Gastroesophageal sphincter (tissue), 4 donors: ENCODE measurements at regions not wholly inside any gene's neighbourhood (a gene's known extent, or its start where the extent isn't known, plus 50 kb on each side); places are given as distances from the start of the nearest gene placed in this dataset.

Experiments
- ATAC-seq: fragments of 150-250 bp; one replicate; pipeline ENCODE4 v1.9.1; 2016; ENCODE audit warnings: mild to moderate bottlenecking, moderate library complexity
- H3K27ac ChIP-seq, 4 donors: fragments of 200-600 bp; sonication (generic) in 3 of 4; 1 replicate in 3 of 4; 2 replicates in 1 of 4; pipeline ENCODE4 v1.5.1; 2016 to 2019
- H3K27me3 ChIP-seq: fragments of 200-600 bp; sonication (generic); one replicate; pipeline ENCODE4 v1.5.1; 2019
- H3K36me3 ChIP-seq, 2 donors: fragments of 200-600 bp; sonication (generic); one replicate each; pipeline ENCODE4 v1.5.1; 2019; ENCODE audit warnings: control low read depth in 1 of 2
- H3K4me1 ChIP-seq, 3 donors: fragments of 200-600 bp; sonication (generic); 1 replicate in 2 of 3; 2 replicates in 1 of 3; pipeline ENCODE4 v1.5.1; 2016 to 2019; ENCODE audit warnings: control low read depth in 2 of 3
- H3K4me3 ChIP-seq, 2 donors: fragments of 200-600 bp; sonication (generic); one replicate each; pipeline ENCODE4 v1.5.1; 2019; ENCODE audit warnings: mild to moderate bottlenecking in 1 of 2, moderate library complexity in 1 of 2
- H3K9me3 ChIP-seq, 3 donors: fragments of 200-600 bp; sonication (generic); one replicate each; pipeline ENCODE4 v1.5.1; 2017 to 2019; ENCODE audit warnings: control low read depth in 2 of 3
- EP300 ChIP-seq: sonication (generic); formaldehyde crosslinking; IDR thresholded peaks from one replicate; pipeline ENCODE4 v1.6.1; 2017; ENCODE audit warnings: antibody characterized with exemption, mild to moderate bottlenecking
- POLR2A ChIP-seq, 2 donors: fragments of 450-650 bp; IDR thresholded peaks; one replicate each; pipeline ENCODE4 v1.6.1; 2017; ENCODE audit warnings: antibody characterized with exemption in 2 of 2, mild to moderate bottlenecking in 2 of 2, moderate library complexity in 1 of 2
- POLR2AphosphoS5 ChIP-seq: sonication (generic); formaldehyde crosslinking; IDR thresholded peaks from one replicate; pipeline ENCODE4 v1.6.1; 2017; ENCODE audit warnings: antibody characterized with exemption
- WGBS, 2 donors: methylation state at CpG; one replicate each; pipeline ENCODE4 v1.1.5; 2018; ENCODE audit warnings: low coverage in 1 of 2; 5-methylcytosine and 5-hydroxymethylcytosine counted together
- TF ChIP-seq, protein P1 (sequence below), 4 experiments: fragments of 200-600 bp in 2 of 4; fragments of 450-650 bp in 2 of 4; sonication (generic) in 1 of 4; IDR thresholded peaks; one replicate each; pipeline ENCODE4 v1.5.1; 2017 to 2019; ENCODE audit warnings: antibody characterized with exemption in 4 of 4, mild to moderate bottlenecking in 2 of 4, moderate library complexity in 2 of 4

GRCh38 chr14:41022932-41023331 is 583.7 kb upstream of the LRFN5 start:
- Histone ChIP-seq H3K9me3 (no peaks in the 10 kb centered on the region), H3K27me3 (no peaks in the 10 kb centered on the region), H3K4me1 (no peaks in the 10 kb centered on the region), H3K27ac (no peak overlapping the region), H3K4me3 (no peak overlapping the region), H3K36me3 (no peaks in the 10 kb centered on the region)
- TF ChIP-seq POLR2AphosphoS5 (no peak), EP300 (no peak), POLR2A (IDR thresholded peaks at IDR 0.05) (no peak)
- TF ChIP-seq, protein P1, sequence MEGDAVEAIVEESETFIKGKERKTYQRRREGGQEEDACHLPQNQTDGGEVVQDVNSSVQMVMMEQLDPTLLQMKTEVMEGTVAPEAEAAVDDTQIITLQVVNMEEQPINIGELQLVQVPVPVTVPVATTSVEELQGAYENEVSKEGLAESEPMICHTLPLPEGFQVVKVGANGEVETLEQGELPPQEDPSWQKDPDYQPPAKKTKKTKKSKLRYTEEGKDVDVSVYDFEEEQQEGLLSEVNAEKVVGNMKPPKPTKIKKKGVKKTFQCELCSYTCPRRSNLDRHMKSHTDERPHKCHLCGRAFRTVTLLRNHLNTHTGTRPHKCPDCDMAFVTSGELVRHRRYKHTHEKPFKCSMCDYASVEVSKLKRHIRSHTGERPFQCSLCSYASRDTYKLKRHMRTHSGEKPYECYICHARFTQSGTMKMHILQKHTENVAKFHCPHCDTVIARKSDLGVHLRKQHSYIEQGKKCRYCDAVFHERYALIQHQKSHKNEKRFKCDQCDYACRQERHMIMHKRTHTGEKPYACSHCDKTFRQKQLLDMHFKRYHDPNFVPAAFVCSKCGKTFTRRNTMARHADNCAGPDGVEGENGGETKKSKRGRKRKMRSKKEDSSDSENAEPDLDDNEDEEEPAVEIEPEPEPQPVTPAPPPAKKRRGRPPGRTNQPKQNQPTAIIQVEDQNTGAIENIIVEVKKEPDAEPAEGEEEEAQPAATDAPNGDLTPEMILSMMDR (IDR thresholded peaks at IDR 0.05): no peak
- 64 to 88% methylated on average over 2 of the region's 2 CpGs for WGBS, 2 donors
- no peak for ATAC-seq

- no peaks in the 10 kb centered on the region for H3K27me3 ChIP-seq
- H3K4me1 ChIP-seq: no peaks in the 10 kb centered on the region
- no peak for TF ChIP-seq POLR2AphosphoS5
- WGBS, 2 donors: 37 to 52% methylated on average over 3 to 4 of the region's 4 CpGs
- no peak overlapping the region for H3K27ac ChIP-seq
- no peak overlapping the region for H3K4me3 ChIP-seq
- H3K9me3 ChIP-seq: no peaks in the 10 kb centered on the region
- no peaks in the 10 kb centered on the region for H3K36me3 ChIP-seq
- no peak for ATAC-seq
Measured at GRCh38 chr14:41016213-41016612, 590.5 kb upstream of the LRFN5 start.

- no peak for ATAC-seq
- H3K4me3 ChIP-seq: no peak overlapping the region
- 76 to 94% methylated on average over 2 to 3 of the region's 3 CpGs for WGBS, 2 donors
- no peaks in the 10 kb centered on the region for H3K36me3 ChIP-seq
- no peaks in the 10 kb centered on the region for H3K9me3 ChIP-seq
- H3K27ac ChIP-seq: no peak overlapping the region
- no peaks in the 10 kb centered on the region for H3K4me1 ChIP-seq
- no peaks in the 10 kb centered on the region for H3K27me3 ChIP-seq
- TF ChIP-seq, protein P1 (IDR thresholded peaks at IDR 0.05): no peak
- TF ChIP-seq POLR2A (IDR thresholded peaks at IDR 0.05) (no peak), EP300 (no peak), POLR2AphosphoS5 (no peak)
Measured at GRCh38 chr14:41000350-41000749, 606.3 kb upstream of the LRFN5 start.

GRCh38 chr14:40989260-40989659 is 617.4 kb upstream of the LRFN5 start:
- H3K4me1 ChIP-seq: no peaks in the 10 kb centered on the region
- H3K9me3 ChIP-seq: no peaks in the 10 kb centered on the region
- TF ChIP-seq POLR2A (IDR thresholded peaks at IDR 0.05) (no peak), EP300 (no peak), POLR2AphosphoS5 (no peak)
- TF ChIP-seq, protein P1 (IDR thresholded peaks at IDR 0.05): no peak
- no peak for ATAC-seq
- 23 to 25% methylated on average over 1 of the region's 1 CpG for WGBS, 2 donors
- no peaks in the 10 kb centered on the region for H3K36me3 ChIP-seq
- no peak overlapping the region for H3K4me3 ChIP-seq
- H3K27ac ChIP-seq: no peak overlapping the region
- H3K27me3 ChIP-seq: no peaks in the 10 kb centered on the region

DNA sequence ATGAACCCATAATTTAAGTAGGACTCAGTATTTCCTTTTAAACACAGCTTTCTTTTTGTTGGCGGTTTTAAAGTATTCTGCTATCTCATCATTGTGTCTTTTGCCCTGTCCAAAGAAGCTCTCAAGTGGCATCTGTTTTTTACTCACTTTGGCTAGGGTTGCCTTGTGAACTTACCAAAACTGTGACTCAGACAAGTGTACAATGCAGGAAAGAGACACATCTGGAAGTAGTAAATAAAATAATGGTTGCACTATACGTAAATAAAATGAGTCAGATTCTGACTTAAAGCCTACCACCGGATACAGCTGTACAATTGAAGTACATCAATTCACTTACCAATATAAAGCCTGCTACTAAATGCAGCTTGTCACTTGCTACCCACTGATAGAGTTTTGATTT is 619.2 kb upstream of the LRFN5 start:
- no peak overlapping the region for H3K4me3 ChIP-seq
- no peaks in the 10 kb centered on the region for H3K36me3 ChIP-seq
- no peaks in the 10 kb centered on the region for H3K27me3 ChIP-seq
- 60 to 83% methylated on average over 3 of the region's 3 CpGs for WGBS, 2 donors
- H3K27ac ChIP-seq: no peak overlapping the region
- ATAC-seq: no peak
- TF ChIP-seq EP300 (no peak), POLR2AphosphoS5 (no peak), POLR2A (IDR thresholded peaks at IDR 0.05) (no peak)
- TF ChIP-seq, protein P1 (IDR thresholded peaks at IDR 0.05): no peak
- H3K9me3 ChIP-seq: no peaks in the 10 kb centered on the region
- H3K4me1 ChIP-seq: no peaks in the 10 kb centered on the region
